A549 (cell line): ENCODE measurements at regions not wholly inside any gene's neighbourhood (a gene's known extent, or its start where the extent isn't known, plus 50 kb on each side); places are given as distances from the start of the nearest gene placed in this dataset.

Experiments used
- ATAC-seq, 2 experiments: fragments of 200-7000 bp in 1 of 2; fragments of >200 bp in 1 of 2; cut with Nextera tagmentation in 1 of 2; cut with Tn5 transposase in 1 of 2; 3 replicates each; pipeline versions ENCODE4 v1.8.0 to v1.9.1; 2018 to 2020; ENCODE audit warnings: mild to moderate bottlenecking in 1 of 2, moderate library complexity in 1 of 2
- CTCF ChIA-PET: fragments of 300-600 bp; sonication (Branson Sonifier 250); formaldehyde crosslinking; extraction: SDS; loops from one replicate; lab custom pipeline; 2021; ENCODE audit warnings: antibody characterized with exemption, inconsistent platforms; lab: Yijun Ruan, JAX
- POLR2A ChIA-PET: fragments of 350-600 bp; formaldehyde crosslinking; extraction: SDS; loops from one replicate; lab custom pipeline; 2021; ENCODE audit warnings: antibody characterized with exemption, inconsistent platforms; lab: Yijun Ruan, JAX
- DNase-seq, 2 experiments: peaks; one replicate each; pipeline versions ENCODE4 v3.0.0 to v3.0.0-alpha.2; 2011 to 2016; ENCODE audit warnings: low read depth in 1 of 2, low spot score in 1 of 2
- FAIRE-seq: peaks from 2 replicates; lab custom pipeline; 2011; peaks lifted over from hg19 to GRCh38; lab: Jason Lieb, UNC
- H3K27ac ChIP-seq, 2 experiments: fragments of >200 bp; sonication (Bioruptor Twin); formaldehyde crosslinking; 3 replicates each; pipeline ENCODE4 v1.5.1; 2016 to 2017
- H3K4me1 ChIP-seq: fragments of >200 bp; sonication (Bioruptor Twin); formaldehyde crosslinking; 3 replicates; pipeline ENCODE4 v1.6.1; 2016
- H3K4me2 ChIP-seq: fragments of >200 bp; sonication (Bioruptor Twin); formaldehyde crosslinking; 3 replicates; pipeline ENCODE4 v1.6.1; 2016
- H3K4me3 ChIP-seq: fragments of >200 bp; sonication (Bioruptor Twin); formaldehyde crosslinking; 3 replicates; pipeline ENCODE4 v1.5.1; 2016
- H3K9me3 ChIP-seq: fragments of >200 bp; sonication (Bioruptor Twin); formaldehyde crosslinking; 3 replicates; pipeline ENCODE4 v1.6.1; 2016
- ATOH8 ChIP-seq: fragments of 250-450 bp; sonication (Bioruptor Pico); IDR thresholded peaks from 2 replicates; pipeline ENCODE4 v1.5.0; 2020; ENCODE audit warnings: low read depth, mild to moderate bottlenecking, moderate library complexity
- BHLHE40 ChIP-seq: IDR thresholded peaks from 2 replicates; pipeline ENCODE4 v1.6.1; 2012; ENCODE audit warnings: low read depth, low read length, inconsistent platforms
- CBX2 ChIP-seq: fragments of 200-600 bp; sonication (generic); IDR thresholded peaks from 2 replicates; pipeline ENCODE4 v1.6.1; 2016; ENCODE audit warnings: low read depth, mild to moderate bottlenecking, borderline replicate concordance
- CBX8 ChIP-seq: fragments of 200-600 bp; sonication (generic); IDR thresholded peaks from 2 replicates; pipeline ENCODE4 v1.6.1; 2016
- CHD4 ChIP-seq: fragments of 200-600 bp; sonication (generic); IDR thresholded peaks from 2 replicates; pipeline ENCODE4 v1.6.1; 2016; ENCODE audit warnings: antibody characterized with exemption, mild to moderate bottlenecking, borderline replicate concordance
- E2F6 ChIP-seq: IDR thresholded peaks from 2 replicates; pipeline ENCODE4 v1.6.1; 2012; ENCODE audit warnings: low read depth, borderline replicate concordance
- EHF ChIP-seq: fragments of 250-450 bp; sonication (Bioruptor Pico); IDR thresholded peaks from 2 replicates; pipeline ENCODE4 v1.5.0; 2020; ENCODE audit warnings: mild to moderate bottlenecking
- EHMT2 ChIP-seq: fragments of 200-600 bp; sonication (generic); IDR thresholded peaks from 2 replicates; pipeline ENCODE4 v1.6.1; 2016; ENCODE audit warnings: antibody characterized with exemption, low read depth, mild to moderate bottlenecking, moderate library complexity
- ESRRA ChIP-seq: fragments of 150-350 bp; IDR thresholded peaks from 2 replicates; pipeline ENCODE4 v1.6.1; 2014; ENCODE audit warnings: mild to moderate bottlenecking, low read length, borderline replicate concordance
- FOSB ChIP-seq: fragments of 250-450 bp; sonication (Bioruptor Pico); IDR thresholded peaks from 2 replicates; pipeline ENCODE4 v1.5.0; 2020; ENCODE audit warnings: mild to moderate bottlenecking, moderate library complexity
- HES2 ChIP-seq: fragments of >200 bp; sonication (Bioruptor Twin); formaldehyde crosslinking; IDR thresholded peaks from 2 replicates; pipeline ENCODE4 v1.6.1; 2016
- HOXB5 ChIP-seq: fragments of 250-450 bp; sonication (Bioruptor Pico); IDR thresholded peaks from 2 replicates; pipeline ENCODE4 v1.5.0; 2020; ENCODE audit warnings: mild to moderate bottlenecking, moderate library complexity
- JUNB ChIP-seq: fragments of >200 bp; sonication (Bioruptor Twin); formaldehyde crosslinking; IDR thresholded peaks from 2 replicates; pipeline ENCODE4 v1.6.1; 2016
- KDM1A ChIP-seq: fragments of 200-600 bp; sonication (generic); IDR thresholded peaks from 2 replicates; pipeline ENCODE4 v1.6.1; 2016; ENCODE audit warnings: low read depth, mild to moderate bottlenecking
- MAFK ChIP-seq: fragments of 450-650 bp; IDR thresholded peaks from 2 replicates; pipeline ENCODE4 v1.6.1; 2014; ENCODE audit not compliant: partially characterized antibody
- MAX ChIP-seq: IDR thresholded peaks from 2 replicates; pipeline ENCODE4 v1.6.1; 2012
- MYC ChIP-seq: IDR thresholded peaks from 2 replicates; pipeline ENCODE4 v1.6.1; 2012; ENCODE audit warnings: mild to moderate bottlenecking, inconsistent platforms, low read length, improper control_type of control experiment, borderline replicate concordance
- NR3C1 ChIP-seq: fragments of >200 bp; sonication (Bioruptor Twin); formaldehyde crosslinking; IDR thresholded peaks from 3 replicates; pipeline ENCODE4 v1.6.1; 2017
- PBX3 ChIP-seq: IDR thresholded peaks from 2 replicates; pipeline ENCODE4 v1.6.1; 2012
- POLR2A ChIP-seq: IDR thresholded peaks from 2 replicates; pipeline ENCODE4 v1.6.1; 2012; ENCODE audit warnings: mild to moderate bottlenecking, low read length
- RCOR1 ChIP-seq: fragments of 150-350 bp; IDR thresholded peaks from 2 replicates; pipeline ENCODE4 v1.6.1; 2014; ENCODE audit warnings: antibody characterized with exemption, low read length, low read depth
- REST ChIP-seq: fragments of 200-600 bp; sonication (generic); IDR thresholded peaks from 2 replicates; pipeline ENCODE4 v1.6.1; 2016; ENCODE audit warnings: antibody characterized with exemption, mild to moderate bottlenecking, moderate library complexity
- RFX5 ChIP-seq: fragments of 450-650 bp; IDR thresholded peaks from 2 replicates; pipeline ENCODE4 v1.7.1; 2014; ENCODE audit warnings: antibody characterized with exemption, mild to moderate bottlenecking, moderate library complexity
- WGBS: methylation state at CpG from one replicate; pipeline ENCODE4 v1.1.6; 2017; ENCODE audit errors: missing lambda C conversion rate; 5-methylcytosine and 5-hydroxymethylcytosine counted together

GRCh38 chrY:7339391-7340087, 428.0 kb upstream of the AMELY start:
- CTCF ChIA-PET = no interaction called here
- ATAC-seq = no peak
- POLR2A ChIA-PET = no interaction called here
- WGBS = 97% methylated on average over 7 of the region's 7 CpGs
- Histone ChIP-seq H3K4me3 (no peak overlapping the region), H3K27ac (no peak overlapping the region), H3K4me2 (no peak overlapping the region), H3K9me3 (no peaks in the 10 kb centered on the region), H3K4me1 (no peaks in the 10 kb centered on the region)
- DNase-seq = no peak
- TF ChIP-seq HOXB5 (no peak), EHF (CRISPR knock-in tag) (no peak), E2F6 (no peak), RCOR1 (no peak), NR3C1 (no peak), ATOH8 (CRISPR knock-in tag) (no peak), MYC (no peak), CBX8 (no peak)
- no peak for FAIRE-seq

- CTCF ChIA-PET = no interaction called here
- Histone ChIP-seq H3K4me3 (no peak overlapping the region), H3K9me3 (no peaks in the 10 kb centered on the region)
- POLR2A ChIA-PET = no interaction called here
- TF ChIP-seq CHD4 (no peak), ESRRA (no peak), MYC (no peak), FOSB (no peak), KDM1A (no peak)
- TF ChIP-seq, all 56 proteins: peak for 0
- Histone ChIP-seq H3K27ac (no peak overlapping the region), H3K4me1 (no peaks in the 10 kb centered on the region), H3K4me2 (no peak overlapping the region)
- WGBS = 89% methylated on average over 11 of the region's 13 CpGs
- FAIRE-seq (no peak), ATAC-seq (no peak), DNase-seq (no peak)
These were observed 424.7 kb upstream of the AMELY start for GRCh38 chrY:7336023-7336873.

GRCh38 chrY:7334449-7334848, 422.9 kb upstream of the AMELY start:
- ATAC-seq (no peak), FAIRE-seq (no peak)

More at GRCh38 chrY:7334449-7334848, 422.9 kb upstream of the AMELY start:
- H3K4me3 ChIP-seq = no peak overlapping the region
- ChIA-PET POLR2A (no interaction called here), CTCF (no interaction called here)
- 88% methylated on average over 1 of the region's 1 CpG for WGBS
- TF ChIP-seq ESRRA (no peak), EHF (CRISPR knock-in tag) (no peak), CBX2 (no peak), MAX (no peak), EHMT2 (no peak), NR3C1 (no peak), REST (no peak), CHD4 (no peak), POLR2A (no peak), HES2 (no peak), JUNB (no peak), RFX5 (no peak), MAFK (no peak), BHLHE40 (no peak), PBX3 (no peak), FOSB (no peak)
- no peak for DNase-seq
- no peaks in the 10 kb centered on the region for H3K9me3 ChIP-seq
- no peak overlapping the region for H3K27ac ChIP-seq
- H3K4me1 ChIP-seq = no peaks in the 10 kb centered on the region
- H3K4me2 ChIP-seq = no peak overlapping the region
